HUES48 (cell line): ENCODE measurements at regions not wholly inside any gene's neighbourhood (a gene's known extent, or its start where the extent isn't known, plus 50 kb on each side); places are given as distances from the start of the nearest gene placed in this dataset.

Experiments used
- H3K27ac ChIP-seq: one replicate; pipeline ENCODE4 v1.7.0; 2013; ENCODE audit warnings: low read depth, low read length, inconsistent platforms
- H3K27me3 ChIP-seq: 2 replicates; pipeline ENCODE4 v1.6.1; 2013; ENCODE audit warnings: mild to moderate bottlenecking, low read length; ENCODE audit not compliant: control insufficient read depth, insufficient read depth
- H3K36me3 ChIP-seq: 2 replicates; pipeline ENCODE4 v1.6.1; 2013; ENCODE audit warnings: low read length; ENCODE audit not compliant: control insufficient read depth, insufficient read depth
- H3K4me1 ChIP-seq: 2 replicates; pipeline ENCODE4 v1.6.1; 2013; ENCODE audit warnings: mild to moderate bottlenecking, low read length; ENCODE audit not compliant: control insufficient read depth, insufficient read depth
- H3K4me3 ChIP-seq: 2 replicates; pipeline ENCODE4 v1.5.1; 2013; ENCODE audit warnings: mild to moderate bottlenecking, low read depth, low read length
- H3K9ac ChIP-seq: 2 replicates; pipeline ENCODE4 v1.6.1; 2013; ENCODE audit warnings: mild to moderate bottlenecking, low read depth, low read length, moderate library complexity
- H3K9me3 ChIP-seq: 2 replicates; pipeline ENCODE4 v1.6.1; 2013; ENCODE audit warnings: low read length; ENCODE audit not compliant: control insufficient read depth, insufficient read depth

GRCh38 chr9:1366276-1366675 is 316.1 kb downstream of the DMRT2 start:
- Histone ChIP-seq H3K27ac (no peak overlapping the region), H3K27me3 (no peaks in the 10 kb centered on the region), H3K9ac (no peak overlapping the region), H3K9me3 (no peaks in the 10 kb centered on the region), H3K4me1 (no peaks in the 10 kb centered on the region), H3K4me3 (no peak overlapping the region), H3K36me3 (no peaks in the 10 kb centered on the region)

GRCh38 chr9:1369297-1369696 is 319.1 kb downstream of the DMRT2 start:
- no peak overlapping the region for H3K27ac ChIP-seq

GRCh38 chr9:1373445-1373844 is 323.3 kb downstream of the DMRT2 start:
- H3K36me3 ChIP-seq: no peaks in the 10 kb centered on the region
- no peaks in the 10 kb centered on the region for H3K9me3 ChIP-seq
- no peak overlapping the region for H3K4me3 ChIP-seq
- H3K27me3 ChIP-seq: no peaks in the 10 kb centered on the region
- no peak overlapping the region for H3K27ac ChIP-seq
- H3K4me1 ChIP-seq: no peaks in the 10 kb centered on the region
- H3K9ac ChIP-seq: no peak overlapping the region

More at GRCh38 chr9:1369297-1369696, 319.1 kb downstream of the DMRT2 start:
- no peak overlapping the region for H3K4me3 ChIP-seq
- H3K27me3 ChIP-seq: no peaks in the 10 kb centered on the region
- H3K9ac ChIP-seq: no peak overlapping the region
- no peaks in the 10 kb centered on the region for H3K36me3 ChIP-seq
- H3K9me3 ChIP-seq: no peaks in the 10 kb centered on the region
- H3K4me1 ChIP-seq: no peaks in the 10 kb centered on the region

- Histone ChIP-seq H3K4me3 (no peak overlapping the region), H3K9ac (no peak overlapping the region), H3K9me3 (no peaks in the 10 kb centered on the region), H3K27ac (no peak overlapping the region), H3K4me1 (no peaks in the 10 kb centered on the region), H3K27me3 (no peaks in the 10 kb centered on the region), H3K36me3 (no peaks in the 10 kb centered on the region)
Observed at GRCh38 chr9:1383899-1384455, 333.8 kb downstream of the DMRT2 start.

GRCh38 chr9:1384816-1385215 is 334.7 kb downstream of the DMRT2 start:
- no peaks in the 10 kb centered on the region for H3K27me3 ChIP-seq

GRCh38 chr9:1386420-1386819 is 336.3 kb downstream of the DMRT2 start:
- Histone ChIP-seq H3K9me3 (no peaks in the 10 kb centered on the region), H3K27me3 (no peaks in the 10 kb centered on the region), H3K27ac (no peak overlapping the region), H3K9ac (no peak overlapping the region), H3K4me3 (no peak overlapping the region), H3K4me1 (no peaks in the 10 kb centered on the region), H3K36me3 (no peaks in the 10 kb centered on the region)

More at GRCh38 chr9:1384816-1385215, 334.7 kb downstream of the DMRT2 start:
- no peak overlapping the region for H3K9ac ChIP-seq
- no peaks in the 10 kb centered on the region for H3K9me3 ChIP-seq
- H3K36me3 ChIP-seq: no peaks in the 10 kb centered on the region
- no peak overlapping the region for H3K27ac ChIP-seq
- H3K4me3 ChIP-seq: no peak overlapping the region
- H3K4me1 ChIP-seq: no peaks in the 10 kb centered on the region

GRCh38 chr9:1388216-1388615 is 338.1 kb downstream of the DMRT2 start:
- no peak overlapping the region for H3K9ac ChIP-seq

GRCh38 chr9:1400983-1401382 is 350.8 kb downstream of the DMRT2 start:
- no peak overlapping the region for H3K27ac ChIP-seq
- H3K4me3 ChIP-seq: no peak overlapping the region
- 0 out of 2 replicates have a peak, but pooled peaks cover 6% of the 10 kb centered on the region for H3K27me3 ChIP-seq
- no peaks in the 10 kb centered on the region for H3K9me3 ChIP-seq
- no peak overlapping the region for H3K9ac ChIP-seq
- H3K36me3 ChIP-seq: no peaks in the 10 kb centered on the region
- no peaks in the 10 kb centered on the region for H3K4me1 ChIP-seq

More at GRCh38 chr9:1388216-1388615, 338.1 kb downstream of the DMRT2 start:
- Histone ChIP-seq H3K27me3 (no peaks in the 10 kb centered on the region), H3K4me3 (no peak overlapping the region), H3K27ac (no peak overlapping the region), H3K9me3 (no peaks in the 10 kb centered on the region), H3K4me1 (no peaks in the 10 kb centered on the region), H3K36me3 (no peaks in the 10 kb centered on the region)

GRCh38 chr9:1404940-1405339 is 354.8 kb downstream of the DMRT2 start:
- Histone ChIP-seq H3K9ac (no peak overlapping the region), H3K4me3 (no peak overlapping the region), H3K27ac (no peak overlapping the region), H3K36me3 (no peaks in the 10 kb centered on the region), H3K27me3 (0 out of 2 replicates have a peak, but pooled peaks cover 6% of the 10 kb centered on the region), H3K9me3 (no peaks in the 10 kb centered on the region), H3K4me1 (no peaks in the 10 kb centered on the region)

- no peaks in the 10 kb centered on the region for H3K9me3 ChIP-seq
- no peaks in the 10 kb centered on the region for H3K36me3 ChIP-seq
- H3K27me3 ChIP-seq: no peaks in the 10 kb centered on the region
- H3K9ac ChIP-seq: no peak overlapping the region
- H3K27ac ChIP-seq: no peak overlapping the region
- no peaks in the 10 kb centered on the region for H3K4me1 ChIP-seq
- H3K4me3 ChIP-seq: no peak overlapping the region
Observed at GRCh38 chr9:1411826-1412225, 361.7 kb downstream of the DMRT2 start.

- H3K9me3 ChIP-seq: no peaks in the 10 kb centered on the region
- no peak overlapping the region for H3K4me3 ChIP-seq
- no peaks in the 10 kb centered on the region for H3K36me3 ChIP-seq
- no peak overlapping the region for H3K27ac ChIP-seq
- H3K9ac ChIP-seq: no peak overlapping the region
- H3K27me3 ChIP-seq: no peaks in the 10 kb centered on the region
- no peaks in the 10 kb centered on the region for H3K4me1 ChIP-seq
Observed at GRCh38 chr9:1414711-1415131, 364.6 kb downstream of the DMRT2 start.
